NCI-H524 treated with DMSO at 0.1 percent for 48 hours (cell line): ENCODE measurements at regions not wholly inside any gene's neighbourhood (a gene's known extent, or its start where the extent isn't known, plus 50 kb on each side); places are given as distances from the start of the nearest gene placed in this dataset.
"Not testable (repeated sequence)": the region's sequence is repeated elsewhere in the genome, so short reads cannot be mapped to it uniquely, and the experiment has no call there.

ENCODE experiments used
- DNase-seq: peaks from one replicate; lab custom pipeline; 2025; lab: John Stamatoyannopoulos, UW

- DNase-seq, result no peak
Measured at GRCh38 chr9:78972303-78972999, 599.3 kb upstream of the TLE4 start.

- DNase-seq, result no peak
Measured at GRCh38 chr9:78973907-78974306, 597.9 kb upstream of the TLE4 start.

- DNase-seq, result no peak
Measured at GRCh38 chr9:78982849-78983248, 588.9 kb upstream of the TLE4 start.

- no peak for DNase-seq
Measured at GRCh38 chr9:78985084-78985738, 586.6 kb upstream of the TLE4 start.

- no peak for DNase-seq
Measured at GRCh38 chr9:78986446-78986845, 585.3 kb upstream of the TLE4 start.

- no peak for DNase-seq
Measured at GRCh38 chr9:78989031-78989658, 582.6 kb upstream of the TLE4 start.

GRCh38 chr9:78994471-78994870 lies 577.3 kb upstream of the TLE4 start:
- no peak for DNase-seq

GRCh38 chr9:78994974-78995373 lies 576.8 kb upstream of the TLE4 start:
- DNase-seq, result not testable (repeated sequence)

- no peak for DNase-seq
Measured at GRCh38 chr9:78997296-78997695, 574.5 kb upstream of the TLE4 start.

- no peak for DNase-seq
Measured at GRCh38 chr9:79000230-79001002, 571.3 kb upstream of the TLE4 start.

GRCh38 chr9:79001012-79001411 lies 570.8 kb upstream of the TLE4 start:
- no peak for DNase-seq

GRCh38 chr9:79003514-79003913 lies 568.3 kb upstream of the TLE4 start:
- DNase-seq, result no peak

GRCh38 chr9:79004032-79004431 lies 567.7 kb upstream of the TLE4 start:
- no peak for DNase-seq

- DNase-seq, result no peak
Measured at GRCh38 chr9:79006546-79006945, 565.2 kb upstream of the TLE4 start.

GRCh38 chr9:79007701-79008483 lies 563.9 kb upstream of the TLE4 start:
- DNase-seq, result no peak

- no peak for DNase-seq
Measured at GRCh38 chr9:79008916-79009315, 562.8 kb upstream of the TLE4 start.

- DNase-seq, result no peak
Measured at GRCh38 chr9:79011461-79011860, 560.3 kb upstream of the TLE4 start.

- DNase-seq, result no peak
Measured at GRCh38 chr9:79012561-79012960, 559.2 kb upstream of the TLE4 start.

- DNase-seq, result no peak
Measured at GRCh38 chr9:79013715-79014610, 557.8 kb upstream of the TLE4 start.

GRCh38 chr9:79014929-79015699 lies 556.7 kb upstream of the TLE4 start:
- DNase-seq, result no peak
